ENCODE measurements at regions not wholly inside any gene's neighbourhood (a gene's known extent, or its start where the extent isn't known, plus 50 kb on each side); places are given as distances from the start of the nearest gene placed in this dataset.

DNA sequence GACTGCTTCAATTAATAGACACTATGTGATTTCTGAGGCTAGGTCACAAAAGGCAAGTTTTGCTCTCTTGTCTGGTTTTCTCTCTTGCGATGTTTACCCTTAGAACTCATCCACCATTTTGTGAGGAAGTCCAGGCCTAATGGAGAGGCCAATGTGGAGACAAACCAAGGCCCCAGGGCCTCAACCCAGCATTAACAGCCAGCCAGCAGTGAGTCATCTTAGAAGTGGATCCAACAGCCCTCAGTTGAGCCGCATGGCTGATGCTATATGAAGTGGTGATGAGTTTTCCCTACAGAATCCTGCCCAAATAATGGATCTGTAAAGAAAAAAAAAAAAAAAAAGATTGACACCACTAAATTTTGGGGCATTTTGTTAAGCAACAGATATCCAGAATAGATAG is 95.1 kb downstream of the DNTTIP2 start:
- no peaks in the 10 kb centered on the region for H3K27me3 Mint-ChIP-seq
- no peak overlapping the region for H3K4me3 Mint-ChIP-seq
- H3K4me1 Mint-ChIP-seq, result no peaks in the 10 kb centered on the region
- no peak overlapping the region for H3K27ac Mint-ChIP-seq
- H3K36me3 Mint-ChIP-seq (ENCODE audit: low read depth), result no peaks in the 10 kb centered on the region
- ATAC-seq (replicated peaks), result no peak
- H3K9me3 Mint-ChIP-seq, result peaks cover under 1% of the 10 kb centered on the region

DNA sequence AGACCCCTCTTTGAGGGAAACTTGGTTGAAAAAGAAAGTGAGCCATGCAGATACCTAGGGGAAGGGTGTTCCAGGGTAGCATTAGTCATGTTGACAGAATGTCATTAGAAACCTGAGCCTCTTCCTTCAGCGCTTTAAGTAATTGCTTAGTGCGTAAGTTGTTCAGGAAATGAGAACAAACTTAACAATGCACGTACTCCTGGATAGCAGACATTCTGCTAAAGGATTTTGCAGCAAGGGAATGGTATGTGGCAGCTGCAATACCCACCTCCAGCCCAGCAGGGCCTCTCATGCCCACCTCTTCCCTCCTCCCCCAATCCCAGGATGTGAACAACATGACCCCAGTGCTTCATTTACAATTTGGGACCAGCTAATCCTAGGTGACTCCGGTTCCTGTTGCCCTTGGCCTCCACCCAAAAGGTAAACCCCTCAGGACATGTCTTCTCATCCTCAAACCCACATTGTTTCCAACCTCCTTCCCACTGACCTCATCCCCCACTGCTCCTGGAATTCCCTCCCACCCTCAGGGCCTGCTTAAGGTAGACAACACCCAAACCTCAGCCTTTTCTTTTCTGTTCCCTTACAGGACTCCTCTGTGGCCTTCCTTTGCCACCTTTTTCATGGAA is 98.0 kb upstream of the BCAR3 start:
- ATAC-seq (replicated peaks), result no peak
- Mint-ChIP-seq H3K4me3 (no peak overlapping the region), H3K9me3 (no peaks in the 10 kb centered on the region), H3K36me3 (ENCODE audit: low read depth) (no peaks in the 10 kb centered on the region), H3K4me1 (no peaks in the 10 kb centered on the region), H3K27me3 (no peaks in the 10 kb centered on the region), H3K27ac (no peak overlapping the region)

DNA sequence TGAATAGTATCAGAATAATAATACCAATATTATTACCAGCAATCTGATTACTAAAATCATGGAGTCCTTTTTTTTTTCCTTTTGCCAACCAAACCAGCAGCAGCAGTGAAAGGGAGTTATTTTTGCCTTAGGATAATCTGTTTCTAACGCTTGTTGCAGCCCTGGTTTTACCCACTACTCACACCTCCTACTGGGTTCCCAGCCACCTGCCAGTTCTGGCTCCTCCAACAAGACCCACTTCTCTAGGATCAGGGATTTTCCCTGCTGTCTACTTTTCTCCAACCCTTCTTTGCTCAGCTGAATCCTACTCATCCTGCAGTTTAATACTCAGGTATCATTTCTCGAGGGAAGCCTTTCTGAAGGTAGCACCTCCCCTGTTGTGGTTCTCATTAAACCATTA is 96.8 kb upstream of the BCAR3 start:
- no peak overlapping the region for H3K27ac Mint-ChIP-seq
- no peak overlapping the region for H3K4me3 Mint-ChIP-seq
- no peaks in the 10 kb centered on the region for H3K9me3 Mint-ChIP-seq
- no peak for ATAC-seq (replicated peaks)
- no peaks in the 10 kb centered on the region for H3K27me3 Mint-ChIP-seq
- H3K36me3 Mint-ChIP-seq (ENCODE audit: low read depth), result no peaks in the 10 kb centered on the region
- H3K4me1 Mint-ChIP-seq, result no peaks in the 10 kb centered on the region

DNA sequence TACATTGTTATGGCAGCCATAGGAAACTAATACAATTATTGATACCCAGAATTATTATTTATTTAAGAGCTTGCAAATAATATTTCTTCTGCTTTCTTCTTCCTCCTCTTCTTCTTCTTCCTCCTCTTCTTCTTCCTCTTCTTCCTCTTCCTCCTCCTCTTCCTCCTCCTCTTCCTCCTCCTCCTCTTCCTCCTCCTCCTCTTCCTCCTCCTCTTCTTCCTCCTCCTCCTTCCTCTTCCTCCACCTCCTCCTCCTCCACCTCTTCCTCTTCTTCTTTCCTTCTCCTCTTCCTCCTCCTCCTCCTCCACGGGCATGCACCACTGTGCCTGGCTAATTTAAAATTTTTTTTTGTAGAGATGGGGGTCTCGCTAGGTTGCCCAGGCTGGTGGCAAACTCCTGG is 95.6 kb upstream of the BCAR3 start:
- H3K4me1 Mint-ChIP-seq, result no peaks in the 10 kb centered on the region
- no peak for ATAC-seq (replicated peaks)
- no peaks in the 10 kb centered on the region for H3K27me3 Mint-ChIP-seq
- H3K9me3 Mint-ChIP-seq, result no peaks in the 10 kb centered on the region
- no peak overlapping the region for H3K27ac Mint-ChIP-seq
- no peaks in the 10 kb centered on the region for H3K36me3 Mint-ChIP-seq (ENCODE audit: low read depth)
- H3K4me3 Mint-ChIP-seq, result no peak overlapping the region

DNA sequence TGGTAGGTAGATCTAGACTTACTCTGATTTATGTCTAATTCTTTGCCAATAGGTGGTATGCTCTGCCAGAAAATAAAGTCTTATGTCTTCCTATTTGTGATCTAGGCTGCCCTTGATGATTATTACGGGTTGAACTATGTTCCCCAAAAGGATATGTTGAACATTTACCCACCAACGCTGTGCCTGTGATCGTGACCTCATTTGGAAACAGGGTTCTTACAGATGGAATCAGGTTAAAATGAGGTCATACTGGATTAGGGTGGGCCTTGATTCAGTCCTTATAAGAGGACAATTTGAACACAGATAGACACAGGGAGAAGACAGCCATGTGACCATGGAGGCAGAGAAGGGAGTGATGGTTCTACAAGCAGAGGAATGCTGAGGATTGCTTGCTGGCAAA is 95.1 kb upstream of the BCAR3 start:
- Mint-ChIP-seq H3K9me3 (no peaks in the 10 kb centered on the region), H3K4me3 (no peak overlapping the region), H3K27me3 (no peaks in the 10 kb centered on the region), H3K36me3 (ENCODE audit: low read depth) (no peaks in the 10 kb centered on the region), H3K4me1 (no peaks in the 10 kb centered on the region), H3K27ac (no peak overlapping the region)
- no peak for ATAC-seq (replicated peaks)

DNA sequence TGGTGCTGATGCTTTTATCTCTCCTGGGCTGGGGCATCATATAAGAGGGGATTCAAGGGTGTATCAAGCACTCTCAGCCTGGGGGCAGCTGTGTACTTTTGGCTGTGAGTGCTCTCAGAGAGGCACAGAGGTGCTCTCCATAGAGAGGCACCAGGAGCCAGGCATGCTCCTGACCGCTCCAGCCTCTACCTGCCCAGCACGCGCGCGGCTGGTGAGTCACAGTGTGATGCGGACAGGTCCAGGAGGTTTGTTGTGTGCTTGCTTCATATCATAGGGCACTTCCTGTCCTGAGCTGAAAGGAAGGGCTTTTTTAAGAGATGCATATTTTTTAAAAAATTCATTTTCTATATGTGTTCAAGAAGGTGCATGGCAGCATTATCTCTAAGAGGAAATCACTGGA is 93.6 kb upstream of the BCAR3 start:
- Mint-ChIP-seq H3K4me3 (no peak overlapping the region), H3K4me1 (no peaks in the 10 kb centered on the region), H3K27ac (no peak overlapping the region), H3K9me3 (no peaks in the 10 kb centered on the region), H3K36me3 (ENCODE audit: low read depth) (no peaks in the 10 kb centered on the region), H3K27me3 (no peaks in the 10 kb centered on the region)
- ATAC-seq (replicated peaks), result no peak

DNA sequence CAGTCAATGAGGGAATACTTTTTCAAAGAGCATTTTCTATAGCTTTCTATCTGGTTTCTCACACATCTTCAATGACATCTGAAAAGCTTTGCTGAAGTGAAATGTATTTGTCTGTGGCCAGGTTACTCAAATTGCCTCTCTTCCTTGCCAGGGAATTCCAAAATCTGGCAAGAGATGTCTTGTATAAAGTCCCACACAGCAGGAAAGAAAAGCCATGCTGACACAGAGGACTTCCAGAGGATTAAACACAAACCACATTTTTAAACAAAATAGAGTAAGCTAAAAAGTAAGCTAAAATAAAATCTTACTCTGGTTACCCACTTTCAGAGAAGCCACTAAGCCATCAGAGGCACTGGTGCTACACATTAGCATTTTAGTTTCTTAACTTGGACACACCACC is 93.1 kb upstream of the BCAR3 start:
- no peak overlapping the region for H3K4me3 Mint-ChIP-seq
- H3K36me3 Mint-ChIP-seq (ENCODE audit: low read depth), result no peaks in the 10 kb centered on the region
- H3K9me3 Mint-ChIP-seq, result no peaks in the 10 kb centered on the region
- no peaks in the 10 kb centered on the region for H3K27me3 Mint-ChIP-seq
- H3K27ac Mint-ChIP-seq, result no peak overlapping the region
- ATAC-seq (replicated peaks), result no peak
- no peaks in the 10 kb centered on the region for H3K4me1 Mint-ChIP-seq

DNA sequence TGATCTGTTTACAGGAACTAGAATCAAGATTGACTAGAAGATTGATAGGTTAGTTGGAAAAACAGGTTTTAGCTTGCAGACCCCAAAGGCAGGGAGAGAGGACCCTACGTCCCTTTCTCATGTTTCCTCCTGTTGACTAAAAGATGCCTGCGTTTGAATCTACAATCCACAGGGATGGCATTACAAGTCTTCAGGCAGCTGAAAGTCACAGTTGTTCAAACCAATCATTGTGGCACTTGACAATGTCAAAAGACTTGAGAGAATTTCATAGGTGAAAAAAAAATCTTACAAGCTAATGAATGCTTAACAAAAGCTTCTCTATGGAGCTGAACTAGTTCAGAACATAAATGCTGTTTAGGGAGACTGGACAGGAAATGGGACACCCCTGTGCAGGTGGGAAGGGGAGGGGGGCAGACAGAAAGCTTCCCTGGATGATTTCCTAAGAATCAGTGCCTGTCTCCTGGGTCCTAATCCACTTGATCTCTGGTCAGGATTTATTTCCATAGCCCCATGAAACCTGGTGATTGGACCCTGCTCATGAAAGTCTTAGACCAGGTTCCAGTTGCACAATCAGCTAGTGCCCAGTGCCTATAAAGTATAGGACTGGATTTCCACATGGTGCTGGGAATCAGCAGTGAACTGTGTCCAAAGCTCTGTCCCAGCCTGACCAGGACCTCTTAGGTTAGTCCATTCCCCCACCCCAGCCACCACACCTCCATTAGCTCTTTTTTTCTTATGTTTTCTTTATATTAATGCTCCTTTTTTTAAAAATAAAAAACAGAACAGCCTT is 91.6 kb upstream of the BCAR3 start:
- H3K27ac Mint-ChIP-seq, result no peak overlapping the region
- H3K9me3 Mint-ChIP-seq, result no peaks in the 10 kb centered on the region
- H3K36me3 Mint-ChIP-seq (ENCODE audit: low read depth), result no peaks in the 10 kb centered on the region
- H3K4me1 Mint-ChIP-seq, result no peaks in the 10 kb centered on the region
- no peak overlapping the region for H3K4me3 Mint-ChIP-seq
- no peaks in the 10 kb centered on the region for H3K27me3 Mint-ChIP-seq
- no peak for ATAC-seq (replicated peaks)

DNA sequence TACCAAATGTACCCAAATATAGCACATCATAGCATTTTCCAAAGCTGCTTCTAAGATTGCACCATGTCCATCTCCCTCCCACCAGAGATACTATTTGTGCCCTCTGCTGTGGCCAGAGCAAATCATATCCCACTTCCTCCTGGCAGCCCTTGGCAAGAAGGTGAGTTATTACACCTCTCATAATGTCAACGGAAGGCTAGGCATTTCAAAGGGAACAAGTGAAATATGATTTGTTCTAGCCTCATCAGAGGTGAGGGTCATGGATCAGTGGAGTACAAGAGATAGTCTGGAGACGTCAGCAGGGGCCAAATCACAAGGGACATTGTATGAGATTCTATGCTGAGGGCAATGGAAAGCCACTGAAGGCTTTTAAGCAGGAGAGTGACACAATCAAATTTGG is 90.2 kb upstream of the BCAR3 start:
- H3K36me3 Mint-ChIP-seq (ENCODE audit: low read depth), result no peaks in the 10 kb centered on the region
- H3K4me3 Mint-ChIP-seq, result no peak overlapping the region
- H3K27me3 Mint-ChIP-seq, result no peaks in the 10 kb centered on the region
- ATAC-seq (replicated peaks), result no peak
- no peaks in the 10 kb centered on the region for H3K9me3 Mint-ChIP-seq
- no peaks in the 10 kb centered on the region for H3K4me1 Mint-ChIP-seq
- no peak overlapping the region for H3K27ac Mint-ChIP-seq

DNA sequence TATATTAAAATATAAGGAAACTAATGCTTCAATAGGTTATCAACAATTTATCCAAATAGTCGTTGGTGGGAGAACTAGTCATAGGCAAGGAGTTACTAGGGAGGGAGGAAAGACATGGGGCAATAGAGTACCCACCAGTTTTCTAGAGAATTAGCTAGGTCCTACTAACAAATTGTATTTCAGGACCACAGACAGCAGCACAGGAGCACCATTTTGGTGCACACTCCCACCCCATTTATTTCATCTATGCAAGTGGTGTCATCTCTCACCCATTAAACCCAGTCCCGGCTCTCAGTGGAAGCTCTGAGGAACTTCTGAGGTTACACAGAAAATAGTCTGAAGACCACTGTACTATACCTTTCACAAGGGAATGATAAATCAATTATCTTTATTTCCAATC is 89.0 kb upstream of the BCAR3 start:
- H3K9me3 Mint-ChIP-seq, result no peaks in the 10 kb centered on the region
- H3K4me3 Mint-ChIP-seq, result no peak overlapping the region
- no peaks in the 10 kb centered on the region for H3K36me3 Mint-ChIP-seq (ENCODE audit: low read depth)
- no peak for ATAC-seq (replicated peaks)
- no peaks in the 10 kb centered on the region for H3K27me3 Mint-ChIP-seq
- no peaks in the 10 kb centered on the region for H3K4me1 Mint-ChIP-seq
- H3K27ac Mint-ChIP-seq, result no peak overlapping the region

DNA sequence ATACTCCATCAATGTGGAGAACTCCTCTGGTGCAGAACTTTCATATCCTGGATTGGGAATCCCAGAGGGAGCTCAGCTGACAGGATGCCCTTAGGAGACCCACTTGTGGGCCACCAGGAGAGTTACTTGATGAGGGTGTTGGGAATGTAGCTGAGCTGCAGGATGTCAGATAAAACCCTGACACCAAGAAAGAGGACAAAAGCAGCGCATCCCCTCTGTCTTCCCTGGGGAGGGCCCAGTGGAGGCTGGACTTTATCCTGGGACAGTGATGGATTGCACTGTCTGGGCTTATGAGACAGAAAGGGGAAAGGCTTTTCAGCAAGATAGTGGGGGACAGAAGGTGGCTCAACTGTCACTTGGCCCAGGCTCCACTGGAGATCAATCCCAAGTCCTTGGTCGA is 88.1 kb upstream of the BCAR3 start:
- no peaks in the 10 kb centered on the region for H3K9me3 Mint-ChIP-seq
- no peaks in the 10 kb centered on the region for H3K27me3 Mint-ChIP-seq
- no peaks in the 10 kb centered on the region for H3K4me1 Mint-ChIP-seq
- ATAC-seq (replicated peaks), result no peak
- no peaks in the 10 kb centered on the region for H3K36me3 Mint-ChIP-seq (ENCODE audit: low read depth)
- H3K27ac Mint-ChIP-seq, result no peak overlapping the region
- H3K4me3 Mint-ChIP-seq, result no peak overlapping the region

DNA sequence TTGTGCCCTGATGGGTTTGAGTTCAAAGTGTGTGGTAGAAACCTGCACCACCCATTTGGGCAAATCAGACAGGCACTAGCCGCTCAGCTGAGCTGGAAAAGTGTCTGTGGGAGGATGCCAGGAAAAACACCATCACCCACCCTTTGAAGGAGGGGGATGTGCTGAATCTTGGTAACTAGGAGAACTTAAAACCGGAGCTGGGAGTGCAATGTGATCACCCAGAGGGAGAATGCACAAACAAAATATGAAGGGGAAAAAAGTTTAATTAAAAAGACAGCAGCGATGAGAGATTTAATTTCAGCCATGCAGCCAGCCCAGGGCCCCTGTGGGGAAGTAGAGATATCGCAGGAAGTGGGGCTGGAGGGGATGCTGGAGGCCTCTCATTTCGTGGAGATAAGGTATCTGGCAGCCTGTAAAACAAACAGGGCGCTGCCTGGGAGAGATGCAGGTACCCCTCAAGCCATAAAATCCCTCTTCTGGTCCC is 86.8 kb upstream of the BCAR3 start:
- ATAC-seq (replicated peaks), result no peak
- Mint-ChIP-seq H3K4me3 (no peak overlapping the region), H3K9me3 (no peaks in the 10 kb centered on the region), H3K27ac (no peak overlapping the region), H3K36me3 (ENCODE audit: low read depth) (no peaks in the 10 kb centered on the region), H3K27me3 (no peaks in the 10 kb centered on the region), H3K4me1 (no peaks in the 10 kb centered on the region)

DNA sequence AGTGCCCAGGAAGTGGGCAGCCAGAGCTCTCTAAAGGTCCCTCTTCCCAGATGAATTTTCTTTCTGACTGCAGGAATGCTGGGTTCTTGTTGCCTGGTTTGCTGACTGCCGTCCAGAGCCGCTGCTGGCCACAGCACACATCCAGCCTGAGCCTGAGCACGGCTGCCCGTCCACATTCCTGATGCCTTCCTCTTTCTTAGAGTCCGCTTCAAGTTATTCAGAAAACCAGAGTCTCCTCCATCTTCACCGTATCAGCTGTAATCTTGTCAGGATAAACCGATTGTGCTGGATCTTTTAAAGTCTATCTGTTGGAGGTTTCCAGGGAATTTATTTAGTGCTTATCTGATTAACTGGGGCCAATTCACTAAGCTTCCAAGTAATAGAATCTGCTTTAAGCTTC is 84.8 kb upstream of the BCAR3 start:
- no peak for ATAC-seq (replicated peaks)
- H3K9me3 Mint-ChIP-seq, result no peaks in the 10 kb centered on the region
- H3K36me3 Mint-ChIP-seq (ENCODE audit: low read depth), result no peaks in the 10 kb centered on the region
- H3K4me3 Mint-ChIP-seq, result no peak overlapping the region
- no peaks in the 10 kb centered on the region for H3K27me3 Mint-ChIP-seq
- no peak overlapping the region for H3K27ac Mint-ChIP-seq
- H3K4me1 Mint-ChIP-seq, result no peaks in the 10 kb centered on the region

DNA sequence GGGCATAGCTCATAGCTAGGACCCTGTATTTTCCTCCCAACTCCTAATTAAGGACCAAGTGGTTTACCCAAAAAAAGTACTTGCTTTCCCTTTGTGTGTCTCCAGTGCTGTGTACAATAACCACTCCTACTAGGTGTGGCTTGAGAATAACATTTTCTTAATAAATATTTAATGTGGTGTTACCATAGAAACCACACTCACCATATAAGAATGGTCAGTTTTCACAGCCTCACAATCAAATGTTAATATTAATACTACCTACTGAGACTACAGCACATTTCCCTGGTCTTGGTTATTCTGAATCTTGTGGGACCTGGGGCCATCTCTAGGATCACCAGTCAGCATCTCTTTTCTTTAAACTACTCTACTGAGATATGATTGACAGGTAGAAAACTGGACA is 83.5 kb upstream of the BCAR3 start:
- H3K27ac Mint-ChIP-seq, result no peak overlapping the region
- H3K4me3 Mint-ChIP-seq, result no peak overlapping the region
- no peak for ATAC-seq (replicated peaks)
- no peaks in the 10 kb centered on the region for H3K27me3 Mint-ChIP-seq
- no peaks in the 10 kb centered on the region for H3K36me3 Mint-ChIP-seq (ENCODE audit: low read depth)
- no peaks in the 10 kb centered on the region for H3K9me3 Mint-ChIP-seq
- no peaks in the 10 kb centered on the region for H3K4me1 Mint-ChIP-seq

DNA sequence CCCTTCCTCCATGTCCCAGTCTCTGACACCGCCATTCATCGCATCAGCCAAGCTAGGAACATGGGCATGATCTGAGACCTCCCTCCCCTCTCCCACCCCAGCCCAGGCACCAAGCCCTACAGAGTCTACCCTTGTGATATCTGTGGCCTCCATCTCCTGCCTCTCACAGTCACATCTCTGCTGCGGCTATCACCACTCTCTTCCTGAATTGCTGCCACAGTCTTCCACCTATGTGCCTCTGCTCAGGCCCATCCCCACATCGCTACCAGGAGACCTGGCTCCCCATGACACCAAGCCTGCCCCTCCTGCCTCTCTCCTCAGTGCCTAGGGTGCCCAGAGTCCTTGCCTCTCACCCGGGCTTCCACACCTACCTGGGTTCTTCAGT is 82.7 kb upstream of the BCAR3 start:
- Mint-ChIP-seq H3K9me3 (no peaks in the 10 kb centered on the region), H3K27me3 (no peaks in the 10 kb centered on the region), H3K27ac (peak overlapping the region; percentile 27)

More for the DNA sequence above, 82.7 kb upstream of the BCAR3 start:
- Mint-ChIP-seq H3K4me1 (no peaks in the 10 kb centered on the region), H3K4me3 (no peak overlapping the region), H3K36me3 (ENCODE audit: low read depth) (no peaks in the 10 kb centered on the region)
- no peak for ATAC-seq (replicated peaks)

Data from activated T-helper 17 cell treated with anti-CD3 and anti-CD28 coated beads, Interleukin-2, amount 50 U/mL, for 72 hours (primary cell).